22Rv1 (cell line): ENCODE measurements at regions not wholly inside any gene's neighbourhood (a gene's known extent, or its start where the extent isn't known, plus 50 kb on each side); places are given as distances from the start of the nearest gene placed in this dataset.

Experiments used
- CTCF ChIP-seq: fragments of 450-650 bp; IDR thresholded peaks from 2 replicates; pipeline ENCODE4 v1.5.1; 2017; ENCODE audit warnings: mild to moderate bottlenecking
- ZFX ChIP-seq: fragments of 450-650 bp; IDR thresholded peaks from 2 replicates; pipeline ENCODE4 v1.6.1; 2017; ENCODE audit warnings: antibody characterized with exemption, borderline replicate concordance

GRCh38 chr10:4041635-4042034 is 256.6 kb upstream of the KLF6 start:
- no peak for TF ChIP-seq CTCF
- TF ChIP-seq ZFX = no peak
